ENCODE measurements at regions not wholly inside any gene's neighbourhood (a gene's known extent, or its start where the extent isn't known, plus 50 kb on each side); places are given as distances from the start of the nearest gene placed in this dataset.

- no peak for TF ChIP-seq POLR2AphosphoS5 (IDR thresholded peaks at IDR 0.05; ENCODE audit: low read depth, low read length)
- TF ChIP-seq POLR2A (IDR thresholded peaks at IDR 0.05; ENCODE audit: low read depth, low read length): no peak
Measured at GRCh38 chr6:19632230-19632629, 204.9 kb upstream of the ID4 start.
